Body of pancreas (tissue), 4 donors: ENCODE measurements at regions not wholly inside any gene's neighbourhood (a gene's known extent, or its start where the extent isn't known, plus 50 kb on each side); places are given as distances from the start of the nearest gene placed in this dataset.

Experiments used
- ATAC-seq: fragments of 150-250 bp; one replicate; pipeline ENCODE4 v1.9.1; 2016
- DNase-seq, 4 donors: peaks; one replicate each; pipeline ENCODE4 v3.0.0-alpha.2; 2019
- H3K27ac ChIP-seq, 4 donors: fragments of 200-600 bp; sonication (generic); 1 replicate in 3 of 4; 2 replicates in 1 of 4; pipeline versions ENCODE4 v1.5.1 to v1.6.1; 2016 to 2019; ENCODE audit warnings: mild to moderate bottlenecking in 1 of 4, mixed read lengths in 1 of 4, moderate library complexity in 1 of 4
- H3K27me3 ChIP-seq, 2 donors: fragments of 200-600 bp; sonication (generic); one replicate each; pipeline ENCODE4 v1.6.0; 2016; ENCODE audit warnings: mild to moderate bottlenecking in 1 of 2
- H3K36me3 ChIP-seq, 2 donors: fragments of 200-600 bp; sonication (generic); replicated peaks in 1 of 2; 2 replicates each; pipeline ENCODE4 v1.5.1; 2016; ENCODE audit warnings: low read depth in 2 of 2; ENCODE audit not compliant: insufficient read depth in 1 of 2
- H3K4me1 ChIP-seq: fragments of 200-600 bp; sonication (generic); one replicate; pipeline ENCODE4 v1.6.0; 2016
- H3K4me3 ChIP-seq, 2 donors: fragments of 200-600 bp; sonication (generic); 1 replicate in 1 of 2; 2 replicates in 1 of 2; pipeline ENCODE4 v1.5.1; 2016 to 2019
- H3K9me3 ChIP-seq, 3 donors: fragments of 200-600 bp; sonication (generic); 1 replicate in 2 of 3; 2 replicates in 1 of 3; pipeline ENCODE4 v1.5.1; 2016
- POLR2A ChIP-seq, 3 donors: fragments of 450-650 bp; IDR thresholded peaks; one replicate each; pipeline ENCODE4 v1.6.1; 2016; ENCODE audit warnings: antibody characterized with exemption in 3 of 3, mild to moderate bottlenecking in 2 of 3
- WGBS, 2 donors: methylation state at CpG; one replicate each; pipeline ENCODE4 v1.1.5; 2017; 5-methylcytosine and 5-hydroxymethylcytosine counted together
- intact Hi-C: fragments of 100-400 bp; cut with DNase I; formaldehyde crosslinking; loops from one replicate; pipeline ENCODE4 v1.15.1; 2023
- TF ChIP-seq, protein P1 (sequence below), 7 experiments: fragments of 450-650 bp in 4 of 7; fragments of 200-600 bp in 3 of 7; sonication (generic) in 3 of 7; IDR thresholded peaks; one replicate each; pipeline ENCODE4 v1.5.1; 2016 to 2019; ENCODE audit warnings: antibody characterized with exemption in 7 of 7

DNA sequence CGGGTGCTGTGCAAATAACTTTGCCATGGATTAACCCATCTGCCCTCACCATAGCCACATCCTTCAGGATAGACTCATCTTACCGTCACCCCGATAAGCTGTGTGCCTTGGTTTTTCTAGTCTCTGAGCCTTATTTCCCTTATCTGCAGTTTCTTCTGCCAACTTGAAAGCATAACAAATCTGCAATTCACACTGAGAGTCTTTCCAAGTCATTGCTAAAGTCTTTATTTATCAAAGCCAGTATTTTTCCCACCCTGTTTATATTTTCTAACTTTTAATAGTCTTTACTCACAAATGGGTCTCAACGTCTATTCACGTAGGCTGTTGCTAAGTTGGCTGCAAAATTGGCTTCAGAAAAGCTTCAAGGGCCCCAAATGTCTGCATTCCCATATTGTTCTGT, 61.6 kb upstream of the SUCLG2 start:
- WGBS, 2 donors, result 90 to 91% methylated on average over 5 of the region's 5 CpGs
- TF ChIP-seq, protein P1, sequence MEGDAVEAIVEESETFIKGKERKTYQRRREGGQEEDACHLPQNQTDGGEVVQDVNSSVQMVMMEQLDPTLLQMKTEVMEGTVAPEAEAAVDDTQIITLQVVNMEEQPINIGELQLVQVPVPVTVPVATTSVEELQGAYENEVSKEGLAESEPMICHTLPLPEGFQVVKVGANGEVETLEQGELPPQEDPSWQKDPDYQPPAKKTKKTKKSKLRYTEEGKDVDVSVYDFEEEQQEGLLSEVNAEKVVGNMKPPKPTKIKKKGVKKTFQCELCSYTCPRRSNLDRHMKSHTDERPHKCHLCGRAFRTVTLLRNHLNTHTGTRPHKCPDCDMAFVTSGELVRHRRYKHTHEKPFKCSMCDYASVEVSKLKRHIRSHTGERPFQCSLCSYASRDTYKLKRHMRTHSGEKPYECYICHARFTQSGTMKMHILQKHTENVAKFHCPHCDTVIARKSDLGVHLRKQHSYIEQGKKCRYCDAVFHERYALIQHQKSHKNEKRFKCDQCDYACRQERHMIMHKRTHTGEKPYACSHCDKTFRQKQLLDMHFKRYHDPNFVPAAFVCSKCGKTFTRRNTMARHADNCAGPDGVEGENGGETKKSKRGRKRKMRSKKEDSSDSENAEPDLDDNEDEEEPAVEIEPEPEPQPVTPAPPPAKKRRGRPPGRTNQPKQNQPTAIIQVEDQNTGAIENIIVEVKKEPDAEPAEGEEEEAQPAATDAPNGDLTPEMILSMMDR (IDR thresholded peaks at IDR 0.05), result no peak
- TF ChIP-seq POLR2A (IDR thresholded peaks at IDR 0.05), result no peak
- Histone ChIP-seq H3K4me3 (no peak overlapping the region), H3K9me3 (no peaks in the 10 kb centered on the region), H3K4me1 (no peaks in the 10 kb centered on the region), H3K27ac (no peak overlapping the region), H3K36me3 (no peaks in the 10 kb centered on the region), H3K27me3 (no peaks in the 10 kb centered on the region)
- no peak for DNase-seq
- intact Hi-C loops, result no loop called here
- no peak for ATAC-seq

DNA sequence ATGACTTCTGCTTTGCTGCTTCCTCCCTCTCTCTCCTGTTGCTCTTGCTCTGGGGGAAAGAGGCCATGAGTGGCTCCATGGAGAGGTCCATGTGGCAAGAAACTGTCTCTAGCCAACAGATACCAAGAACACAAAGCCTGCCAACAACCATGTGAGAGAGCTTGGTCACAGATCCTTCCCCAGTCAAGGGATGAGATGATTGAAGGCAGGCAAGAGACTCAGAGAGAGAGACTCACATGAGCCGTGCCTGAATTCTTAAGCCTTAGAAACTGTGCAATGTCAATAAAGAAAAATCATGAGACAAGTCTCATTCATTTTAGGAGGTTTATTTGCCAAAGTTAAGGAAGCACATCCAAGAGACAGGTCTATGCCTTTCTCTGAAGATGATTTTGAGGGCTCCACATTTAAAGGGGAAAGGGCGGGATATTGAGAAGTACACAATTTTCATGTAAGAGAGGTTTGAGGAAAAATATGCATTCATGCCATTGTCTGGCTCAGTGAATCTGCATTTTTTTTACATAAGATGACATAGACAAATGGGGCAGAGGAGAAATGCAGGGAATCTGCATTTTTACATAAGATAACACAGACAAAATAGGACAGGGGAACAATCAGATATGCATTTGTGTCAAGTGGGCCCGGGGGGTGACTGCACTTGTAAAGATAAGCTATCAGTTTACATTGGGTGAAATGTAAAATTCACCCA, 59.5 kb upstream of the SUCLG2 start:
- Histone ChIP-seq H3K4me1 (no peaks in the 10 kb centered on the region), H3K27ac (no peak overlapping the region), H3K27me3 (no peaks in the 10 kb centered on the region), H3K9me3 (no peaks in the 10 kb centered on the region), H3K4me3 (no peak overlapping the region), H3K36me3 (no peaks in the 10 kb centered on the region)
- ATAC-seq, result no peak
- intact Hi-C loops, result no loop called here
- DNase-seq, result no peak
- 58 to 64% methylated on average over 3 of the region's 3 CpGs for WGBS, 2 donors
- no peak for TF ChIP-seq POLR2A (IDR thresholded peaks at IDR 0.05)
- TF ChIP-seq, protein P1 (IDR thresholded peaks at IDR 0.05), result no peak

DNA sequence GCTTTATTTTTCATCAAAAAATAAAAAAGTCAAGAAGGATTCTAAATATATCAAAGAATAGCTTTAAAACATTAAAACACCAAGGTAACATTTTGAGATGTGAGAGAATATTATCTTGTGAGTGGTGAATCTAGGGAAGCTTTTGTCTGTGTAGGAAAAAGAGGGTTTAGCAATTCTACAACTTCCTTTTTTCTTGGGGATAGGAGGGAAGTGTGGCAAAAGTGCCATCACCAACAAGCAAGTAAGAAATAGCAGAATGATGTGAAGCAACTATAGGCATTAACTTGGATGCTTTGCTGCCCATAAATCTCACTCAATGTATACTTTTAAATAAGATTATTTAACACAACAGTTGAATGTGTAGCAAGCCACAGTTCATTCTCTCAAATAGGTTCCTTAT, 57.8 kb upstream of the SUCLG2 start:
- ATAC-seq, result no peak

DNA sequence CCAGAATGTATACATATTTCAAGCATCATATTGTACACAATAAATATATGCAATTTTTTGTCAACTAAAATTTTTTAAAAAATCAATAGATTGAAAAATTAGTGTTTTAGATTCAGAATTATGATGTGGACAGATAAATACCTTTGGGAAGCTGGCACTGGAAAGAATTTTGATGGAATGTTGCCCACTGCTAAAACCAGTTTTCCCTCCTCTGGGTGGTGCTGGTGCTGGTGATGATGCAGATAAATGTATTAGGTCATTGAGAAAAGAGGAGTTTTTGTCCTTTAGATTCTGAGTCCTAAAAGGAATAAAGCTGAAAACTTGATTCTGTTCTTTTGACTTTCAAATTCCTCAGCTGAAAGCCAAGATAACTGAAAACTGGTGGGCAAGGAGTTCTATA, 56.0 kb upstream of the SUCLG2 start:
- Histone ChIP-seq H3K27ac (no peak overlapping the region), H3K4me3 (no peak overlapping the region), H3K27me3 (no peaks in the 10 kb centered on the region), H3K4me1 (no peaks in the 10 kb centered on the region), H3K9me3 (no peaks in the 10 kb centered on the region), H3K36me3 (no peaks in the 10 kb centered on the region)
- DNase-seq (no peak), ATAC-seq (no peak)
- TF ChIP-seq, protein P1 (IDR thresholded peaks at IDR 0.05), result no peak
- TF ChIP-seq POLR2A (IDR thresholded peaks at IDR 0.05), result no peak
- intact Hi-C loops, result no loop called here

More for the DNA sequence above, 57.8 kb upstream of the SUCLG2 start:
- H3K27ac ChIP-seq, result no peak overlapping the region
- DNase-seq, result no peak
- intact Hi-C loops, result no loop called here
- H3K4me3 ChIP-seq, result no peak overlapping the region
- no peaks in the 10 kb centered on the region for H3K27me3 ChIP-seq
- TF ChIP-seq, protein P1 (IDR thresholded peaks at IDR 0.05), result no peak
- H3K4me1 ChIP-seq, result no peaks in the 10 kb centered on the region
- no peaks in the 10 kb centered on the region for H3K36me3 ChIP-seq
- H3K9me3 ChIP-seq, result no peaks in the 10 kb centered on the region

DNA sequence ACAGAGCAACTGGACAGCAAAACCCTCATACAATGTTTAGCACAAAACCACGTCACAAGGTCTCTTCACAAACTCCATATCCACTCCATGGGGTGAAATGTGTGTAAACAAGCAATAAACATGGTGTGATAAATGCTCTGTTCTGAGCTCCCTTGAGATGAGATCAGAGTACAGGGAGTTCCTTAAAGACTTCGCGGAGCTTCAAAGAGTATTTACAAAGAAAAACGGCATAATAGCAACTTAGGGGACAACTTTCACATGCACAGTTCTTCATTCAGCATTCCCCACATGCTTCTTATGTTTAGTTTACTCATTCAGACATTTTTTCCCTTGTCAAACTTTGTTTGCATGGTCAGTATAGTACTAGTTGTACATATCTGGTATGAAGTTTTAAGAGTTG, 52.5 kb upstream of the SUCLG2 start:
- H3K9me3 ChIP-seq, result no peaks in the 10 kb centered on the region
- intact Hi-C loops, result no loop called here
- no peak for DNase-seq
- ATAC-seq, result no peak
- 51 to 60% methylated on average over 4 of the region's 4 CpGs for WGBS, 2 donors
- no peaks in the 10 kb centered on the region for H3K27me3 ChIP-seq
- H3K4me1 ChIP-seq, result no peaks in the 10 kb centered on the region
- H3K36me3 ChIP-seq, result no peaks in the 10 kb centered on the region
- no peak overlapping the region for H3K4me3 ChIP-seq
- H3K27ac ChIP-seq, result no peak overlapping the region
- TF ChIP-seq, protein P1 (IDR thresholded peaks at IDR 0.05), result no peak
- TF ChIP-seq POLR2A (IDR thresholded peaks at IDR 0.05), result no peak
